HG03280 (cell line): ENCODE measurements at regions not wholly inside any gene's neighbourhood (a gene's known extent, or its start where the extent isn't known, plus 50 kb on each side); places are given as distances from the start of the nearest gene placed in this dataset.

ENCODE experiments used
- ATAC-seq: cut with Tn5 transposase; IDR thresholded peaks from one replicate; pipeline ENCODE4 v1.9.1; 2021; ENCODE audit warnings: mild to moderate bottlenecking, moderate library complexity; ENCODE audit not compliant: unreplicated experiment

- no peak for ATAC-seq
Measured at GRCh38 chr14:97377550-97377949, 580.4 kb downstream of the VRK1 start.

GRCh38 chr14:97379091-97379531 lies 581.9 kb downstream of the VRK1 start:
- no peak for ATAC-seq

GRCh38 chr14:97380539-97380941 lies 583.4 kb downstream of the VRK1 start:
- no peak for ATAC-seq

GRCh38 chr14:97381309-97381708 lies 584.1 kb downstream of the VRK1 start:
- no peak for ATAC-seq

- no peak for ATAC-seq
Measured at GRCh38 chr14:97382616-97383226, 585.5 kb downstream of the VRK1 start.

GRCh38 chr14:97385727-97386126 lies 588.5 kb downstream of the VRK1 start:
- no peak for ATAC-seq

GRCh38 chr14:97387252-97387874 lies 590.2 kb downstream of the VRK1 start:
- no peak for ATAC-seq

GRCh38 chr14:97388408-97388807 lies 591.2 kb downstream of the VRK1 start:
- no peak for ATAC-seq

- ATAC-seq, result no peak
Measured at GRCh38 chr14:97390096-97390724, 593.0 kb downstream of the VRK1 start.

- no peak for ATAC-seq
Measured at GRCh38 chr14:97393244-97393643, 596.1 kb downstream of the VRK1 start.

GRCh38 chr14:97395068-97395467 lies 597.9 kb downstream of the VRK1 start:
- ATAC-seq, result no peak

GRCh38 chr14:97401714-97402113 lies 604.5 kb downstream of the VRK1 start:
- ATAC-seq, result no peak

- no peak for ATAC-seq
Measured at GRCh38 chr14:97402279-97402678, 605.1 kb downstream of the VRK1 start.

GRCh38 chr14:97407701-97408407 lies 610.7 kb downstream of the VRK1 start:
- ATAC-seq, result no peak

- no peak for ATAC-seq
Measured at GRCh38 chr14:97408503-97408902, 611.3 kb downstream of the VRK1 start.

GRCh38 chr14:97408937-97409815 lies 612.0 kb downstream of the VRK1 start:
- ATAC-seq, result no peak

GRCh38 chr14:97410667-97411620 lies 613.8 kb downstream of the VRK1 start:
- no peak for ATAC-seq

- ATAC-seq, result no peak
Measured at GRCh38 chr14:97411938-97412612, 614.9 kb downstream of the VRK1 start.

- no peak for ATAC-seq
Measured at GRCh38 chr14:97413022-97413539, 615.9 kb downstream of the VRK1 start.
